Thoracic aorta (tissue), 2 donors: ENCODE measurements at regions not wholly inside any gene's neighbourhood (a gene's known extent, or its start where the extent isn't known, plus 50 kb on each side); places are given as distances from the start of the nearest gene placed in this dataset.

Source experiments
- ATAC-seq: fragments of 150-250 bp; one replicate; pipeline ENCODE4 v1.8.0; 2017; ENCODE audit warnings: low read depth; ENCODE audit not compliant: insufficient number of reproducible peaks, low FRiP score
- DNase-seq: peaks from one replicate; pipeline ENCODE4 v3.0.0-alpha.2; 2020; ENCODE audit warnings: low spot score
- H3K27ac ChIP-seq, 2 donors: fragments of 200-600 bp; sonication (generic); 1 replicate in 1 of 2; 2 replicates in 1 of 2; pipeline ENCODE4 v1.5.1; 2016; ENCODE audit warnings: mild to moderate bottlenecking in 2 of 2, moderate library complexity in 2 of 2
- H3K27me3 ChIP-seq: fragments of 200-600 bp; sonication (generic); replicated peaks from 2 replicates; pipeline ENCODE4 v1.6.0; 2016; ENCODE audit warnings: mild to moderate bottlenecking; ENCODE audit not compliant: insufficient read depth
- H3K36me3 ChIP-seq: fragments of 200-600 bp; sonication (generic); one replicate; pipeline ENCODE4 v1.5.1; 2016
- H3K4me1 ChIP-seq, 2 donors: fragments of 200-600 bp; sonication (generic); 1 replicate in 1 of 2; 2 replicates in 1 of 2; pipeline versions ENCODE4 v1.5.1 to v1.6.0; 2016; ENCODE audit warnings: low read depth in 2 of 2, mild to moderate bottlenecking in 1 of 2; ENCODE audit not compliant: control insufficient read depth in 1 of 2
- H3K4me3 ChIP-seq: fragments of 200-600 bp; sonication (generic); 2 replicates; pipeline ENCODE4 v1.5.1; 2016; ENCODE audit warnings: mild to moderate bottlenecking
- H3K9me3 ChIP-seq: fragments of 200-600 bp; sonication (generic); 2 replicates; pipeline ENCODE4 v1.5.1; 2016
- TF ChIP-seq, protein P1 (sequence below): fragments of 200-600 bp; sonication (generic); IDR thresholded peaks from one replicate; pipeline ENCODE4 v1.5.1; 2019; ENCODE audit warnings: antibody characterized with exemption

- no peak for DNase-seq
- Histone ChIP-seq H3K36me3 (no peaks in the 10 kb centered on the region), H3K4me1 (no peaks in the 10 kb centered on the region), H3K27ac (no peak overlapping the region), H3K27me3 (no peaks in the 10 kb centered on the region), H3K9me3 (no peaks in the 10 kb centered on the region), H3K4me3 (no peak overlapping the region)
- TF ChIP-seq, protein P1, sequence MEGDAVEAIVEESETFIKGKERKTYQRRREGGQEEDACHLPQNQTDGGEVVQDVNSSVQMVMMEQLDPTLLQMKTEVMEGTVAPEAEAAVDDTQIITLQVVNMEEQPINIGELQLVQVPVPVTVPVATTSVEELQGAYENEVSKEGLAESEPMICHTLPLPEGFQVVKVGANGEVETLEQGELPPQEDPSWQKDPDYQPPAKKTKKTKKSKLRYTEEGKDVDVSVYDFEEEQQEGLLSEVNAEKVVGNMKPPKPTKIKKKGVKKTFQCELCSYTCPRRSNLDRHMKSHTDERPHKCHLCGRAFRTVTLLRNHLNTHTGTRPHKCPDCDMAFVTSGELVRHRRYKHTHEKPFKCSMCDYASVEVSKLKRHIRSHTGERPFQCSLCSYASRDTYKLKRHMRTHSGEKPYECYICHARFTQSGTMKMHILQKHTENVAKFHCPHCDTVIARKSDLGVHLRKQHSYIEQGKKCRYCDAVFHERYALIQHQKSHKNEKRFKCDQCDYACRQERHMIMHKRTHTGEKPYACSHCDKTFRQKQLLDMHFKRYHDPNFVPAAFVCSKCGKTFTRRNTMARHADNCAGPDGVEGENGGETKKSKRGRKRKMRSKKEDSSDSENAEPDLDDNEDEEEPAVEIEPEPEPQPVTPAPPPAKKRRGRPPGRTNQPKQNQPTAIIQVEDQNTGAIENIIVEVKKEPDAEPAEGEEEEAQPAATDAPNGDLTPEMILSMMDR, result no peak
- no peak for ATAC-seq
Observed at GRCh38 chr16:16828913-16829398, 450.0 kb downstream of the NPIPA7 start.

DNA sequence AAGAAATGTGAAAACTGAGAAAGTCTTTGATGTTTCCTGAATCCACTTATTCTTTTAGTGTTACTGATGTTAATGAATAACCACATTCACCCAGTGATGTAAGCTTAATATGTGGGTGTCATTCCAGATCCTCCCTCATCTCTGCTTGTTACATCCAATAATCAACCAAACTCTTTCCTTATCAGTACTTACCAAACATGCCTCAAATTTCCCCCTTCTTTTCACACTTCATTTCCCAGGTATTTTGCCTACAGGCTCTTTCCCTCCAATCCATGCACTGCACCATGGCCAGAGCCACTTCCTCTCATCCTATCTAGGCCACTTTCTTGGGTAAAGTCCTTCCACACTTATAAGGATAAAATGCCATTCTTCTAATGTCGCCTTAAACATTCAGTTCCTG is 451.5 kb downstream of the NPIPA7 start:
- H3K27me3 ChIP-seq, result no peaks in the 10 kb centered on the region
- H3K9me3 ChIP-seq, result no peaks in the 10 kb centered on the region
- ATAC-seq, result no peak
- H3K4me3 ChIP-seq, result no peak overlapping the region
- no peaks in the 10 kb centered on the region for H3K4me1 ChIP-seq
- TF ChIP-seq, protein P1, result no peak
- no peak overlapping the region for H3K27ac ChIP-seq
- no peak for DNase-seq
- H3K36me3 ChIP-seq, result no peaks in the 10 kb centered on the region

- ATAC-seq (no peak), DNase-seq (no peak)
- H3K9me3 ChIP-seq, result no peaks in the 10 kb centered on the region
- H3K4me1 ChIP-seq, result no peaks in the 10 kb centered on the region
- TF ChIP-seq, protein P1, result no peak
- no peaks in the 10 kb centered on the region for H3K27me3 ChIP-seq
- H3K27ac ChIP-seq, result no peak overlapping the region
- H3K4me3 ChIP-seq, result no peak overlapping the region
- H3K36me3 ChIP-seq, result no peaks in the 10 kb centered on the region
Observed at GRCh38 chr16:16830973-16831372, 452.0 kb downstream of the NPIPA7 start.

- no peak overlapping the region for H3K27ac ChIP-seq
- no peaks in the 10 kb centered on the region for H3K36me3 ChIP-seq
- H3K4me3 ChIP-seq, result no peak overlapping the region
- no peaks in the 10 kb centered on the region for H3K4me1 ChIP-seq
- DNase-seq (no peak), ATAC-seq (no peak)
- H3K9me3 ChIP-seq, result no peaks in the 10 kb centered on the region
- TF ChIP-seq, protein P1, result no peak
- no peaks in the 10 kb centered on the region for H3K27me3 ChIP-seq
Observed at GRCh38 chr16:16833165-16833564, 454.2 kb downstream of the NPIPA7 start.

DNA sequence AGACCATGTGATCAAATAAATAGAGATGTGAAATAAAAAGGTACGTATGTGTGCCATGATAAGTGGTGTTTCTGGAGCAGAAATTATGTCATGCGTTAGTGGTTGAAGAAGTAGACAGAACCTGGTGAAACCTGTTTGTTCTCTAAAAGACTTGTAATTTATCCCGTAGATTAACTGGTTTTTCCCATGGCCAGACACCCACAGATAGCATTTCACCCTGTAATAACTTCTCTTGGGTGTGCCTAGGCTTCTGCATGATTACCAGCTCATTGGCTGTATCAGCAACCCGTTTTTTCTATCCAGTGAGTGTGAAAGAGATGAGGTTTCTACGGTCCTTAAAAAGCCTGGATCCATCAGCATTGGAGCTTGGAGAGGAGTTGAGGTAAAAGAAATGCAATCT is 471.3 kb downstream of the NPIPA7 start:
- Histone ChIP-seq H3K27ac (no peak overlapping the region), H3K27me3 (no peaks in the 10 kb centered on the region), H3K36me3 (no peaks in the 10 kb centered on the region), H3K4me3 (no peak overlapping the region), H3K4me1 (no peaks in the 10 kb centered on the region), H3K9me3 (no peaks in the 10 kb centered on the region)
- DNase-seq (no peak), ATAC-seq (no peak)
- TF ChIP-seq, protein P1, result no peak
